NCI-H1105 (cell line): ENCODE measurements at regions not wholly inside any gene's neighbourhood (a gene's known extent, or its start where the extent isn't known, plus 50 kb on each side); places are given as distances from the start of the nearest gene placed in this dataset.
"Not testable (repeated sequence)": the region's sequence is repeated elsewhere in the genome, so short reads cannot be mapped to it uniquely, and the experiment has no call there.

ENCODE experiments used
- DNase-seq: peaks from one replicate; lab custom pipeline; 2025; lab: John Stamatoyannopoulos, UW

- no peak for DNase-seq
These were observed 174.8 kb downstream of the PDGFRA start for GRCh38 chr4:54403700-54404453.

DNA sequence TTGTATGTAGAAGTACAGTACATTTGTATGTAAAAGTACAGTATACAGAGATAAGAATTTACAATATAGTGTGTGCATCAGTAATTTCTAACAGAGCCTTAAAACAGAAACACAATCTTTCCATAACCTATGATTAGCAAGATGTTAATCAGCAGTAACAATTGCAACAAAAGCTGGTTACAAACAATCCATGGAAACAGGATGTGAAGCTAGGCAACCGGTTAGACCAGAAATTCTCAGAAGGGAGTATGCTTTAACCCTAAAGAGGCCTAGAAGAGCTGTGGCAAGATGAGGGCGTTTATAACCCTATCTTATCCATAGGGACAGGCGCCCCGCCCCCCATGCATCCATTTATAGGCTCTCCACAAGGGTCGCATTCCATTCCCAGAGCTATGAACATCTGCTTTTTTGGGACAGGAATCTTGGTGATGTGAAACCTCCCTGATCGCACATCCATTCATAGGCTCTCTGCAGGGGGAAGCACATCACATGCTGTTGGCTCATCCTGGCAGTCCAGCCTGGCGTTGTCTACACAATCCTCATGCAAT is 180.3 kb downstream of the PDGFRA start:
- not testable (repeated sequence) for DNase-seq

DNA sequence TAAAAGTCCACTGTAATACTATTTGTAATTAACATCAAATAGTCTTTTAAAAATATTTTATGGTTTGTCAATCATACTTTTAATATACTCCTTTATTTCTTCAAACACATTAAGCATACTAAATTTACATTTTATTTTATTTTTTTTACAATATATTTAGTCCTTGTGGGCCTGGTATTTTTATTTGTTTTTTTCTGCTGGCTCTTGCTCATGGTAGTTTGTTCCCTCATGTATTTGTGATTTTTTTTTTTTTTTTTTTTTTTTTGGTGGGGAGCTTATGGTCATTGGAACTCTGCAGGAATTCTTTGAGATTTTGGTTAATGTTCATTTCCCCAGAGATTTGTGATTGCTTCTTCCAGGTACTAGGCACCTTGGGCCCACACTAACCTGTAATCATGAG is 185.5 kb downstream of the PDGFRA start:
- DNase-seq = no peak

- DNase-seq = no peak
These were observed 188.4 kb downstream of the PDGFRA start for GRCh38 chr4:54417476-54417875.

DNA sequence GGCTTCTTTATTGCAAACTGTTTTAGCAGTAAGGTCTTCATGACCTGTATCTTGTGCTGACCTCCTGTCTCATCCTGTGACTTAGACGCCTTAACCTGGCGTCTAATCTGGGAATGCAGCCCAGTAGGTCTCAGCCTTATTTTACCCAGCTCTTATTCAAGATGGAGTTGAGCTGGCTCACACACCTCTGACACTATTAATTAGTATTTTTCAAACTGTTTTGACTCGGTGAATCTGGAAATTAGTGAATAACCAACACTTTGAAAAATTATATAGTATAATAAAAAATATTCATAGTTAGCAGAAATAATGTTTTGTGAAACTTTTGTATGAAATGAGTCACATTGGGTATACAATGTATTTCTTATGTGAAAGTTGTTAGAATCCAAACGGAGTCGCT is 189.4 kb downstream of the PDGFRA start:
- no peak for DNase-seq

- no peak for DNase-seq
These were observed 194.0 kb downstream of the PDGFRA start for GRCh38 chr4:54423066-54423465.

- DNase-seq = no peak
These were observed 198.7 kb downstream of the PDGFRA start for GRCh38 chr4:54427826-54428225.

DNA sequence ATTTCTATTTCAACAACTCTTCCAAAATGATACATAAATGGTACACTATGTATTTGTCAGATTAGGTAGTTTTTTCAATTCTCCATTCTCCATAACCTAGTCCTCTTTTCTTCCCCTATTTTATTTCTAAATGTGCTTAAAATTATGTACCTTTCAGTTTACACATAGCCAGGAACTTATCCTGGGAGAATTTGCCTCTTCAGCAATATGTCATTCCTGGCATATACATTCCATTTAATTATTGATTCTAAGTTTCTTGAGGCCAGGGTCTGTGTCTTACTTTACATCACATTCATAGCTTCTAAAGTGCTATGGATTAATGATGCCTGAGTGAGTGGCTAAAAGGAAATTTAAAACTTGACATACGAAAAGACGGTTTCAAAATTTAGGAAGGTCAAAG is 199.8 kb downstream of the PDGFRA start:
- DNase-seq = no peak

- DNase-seq = no peak
These were observed 204.6 kb downstream of the PDGFRA start for GRCh38 chr4:54433686-54434085.

- DNase-seq = no peak
These were observed 210.7 kb downstream of the PDGFRA start for GRCh38 chr4:54439831-54440243.

- peak; percentile 10 for DNase-seq
These were observed 211.5 kb downstream of the PDGFRA start for GRCh38 chr4:54440394-54441136.

- DNase-seq = no peak
These were observed 211.9 kb upstream of the KIT start for GRCh38 chr4:54445866-54446265.

GRCh38 chr4:54446581-54446980 is 211.2 kb upstream of the KIT start:
- no peak for DNase-seq

GRCh38 chr4:54447304-54447703 is 210.5 kb upstream of the KIT start:
- no peak for DNase-seq

DNA sequence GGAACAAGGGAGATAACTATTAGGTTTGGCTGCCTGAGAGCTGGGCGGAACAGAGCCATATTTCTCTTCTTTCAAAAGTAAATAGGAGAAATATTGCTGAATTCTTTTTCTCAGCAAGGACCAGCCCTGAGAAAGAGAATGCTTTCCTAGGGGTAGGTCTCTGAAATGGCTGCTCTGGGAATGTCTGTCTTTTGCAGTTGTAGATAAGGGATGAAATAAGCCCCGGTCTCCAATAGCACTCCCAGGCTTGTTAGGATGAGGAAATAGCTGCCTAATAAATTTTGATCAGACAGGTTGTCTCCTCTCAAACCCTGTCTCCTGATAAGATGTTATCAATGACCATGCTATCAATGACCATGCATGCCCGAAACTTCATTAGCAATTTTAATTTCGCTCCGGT is 207.8 kb upstream of the KIT start:
- DNase-seq = no peak

DNA sequence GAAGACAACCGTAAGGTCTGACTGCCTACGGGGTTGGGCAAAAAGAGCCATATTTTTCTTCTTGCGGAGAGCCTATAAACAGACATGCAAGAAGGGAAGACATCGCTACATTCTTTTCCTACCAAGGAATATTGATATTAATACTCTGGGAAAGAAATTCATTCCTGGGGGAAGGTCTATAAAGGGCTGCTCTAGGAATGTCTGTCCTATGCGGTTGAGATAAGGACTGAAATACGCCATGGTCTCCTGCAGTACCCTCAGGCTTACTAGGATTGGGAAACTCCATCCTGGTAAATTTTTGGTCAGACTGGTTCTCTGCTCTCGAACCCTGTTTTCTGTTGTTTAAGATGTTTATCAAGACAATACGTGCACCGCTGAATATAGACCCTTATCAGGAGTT is 190.8 kb upstream of the KIT start:
- DNase-seq = not testable (repeated sequence)

GRCh38 chr4:54473077-54473545 is 184.6 kb upstream of the KIT start:
- no peak for DNase-seq

GRCh38 chr4:54473798-54474197 is 184.0 kb upstream of the KIT start:
- no peak for DNase-seq

DNA sequence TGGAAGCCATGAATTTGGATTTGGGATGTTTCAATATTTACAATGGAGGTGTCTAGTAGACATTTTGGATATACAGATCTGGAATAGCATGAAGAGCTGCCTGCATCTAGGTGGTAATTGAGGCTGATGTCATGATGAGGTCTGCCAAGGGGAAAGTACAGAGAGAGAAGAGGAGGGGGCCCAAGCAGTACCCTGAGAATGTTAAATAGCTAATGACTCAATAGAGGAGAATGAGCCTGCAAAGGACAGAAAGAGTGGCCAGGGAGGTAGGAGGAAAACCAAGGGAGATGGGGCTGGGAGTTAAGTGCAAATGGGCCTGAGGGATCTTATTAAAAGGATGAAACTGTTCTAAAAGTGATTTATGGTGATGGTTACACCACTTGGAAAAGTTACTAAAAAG is 182.2 kb upstream of the KIT start:
- no peak for DNase-seq

DNA sequence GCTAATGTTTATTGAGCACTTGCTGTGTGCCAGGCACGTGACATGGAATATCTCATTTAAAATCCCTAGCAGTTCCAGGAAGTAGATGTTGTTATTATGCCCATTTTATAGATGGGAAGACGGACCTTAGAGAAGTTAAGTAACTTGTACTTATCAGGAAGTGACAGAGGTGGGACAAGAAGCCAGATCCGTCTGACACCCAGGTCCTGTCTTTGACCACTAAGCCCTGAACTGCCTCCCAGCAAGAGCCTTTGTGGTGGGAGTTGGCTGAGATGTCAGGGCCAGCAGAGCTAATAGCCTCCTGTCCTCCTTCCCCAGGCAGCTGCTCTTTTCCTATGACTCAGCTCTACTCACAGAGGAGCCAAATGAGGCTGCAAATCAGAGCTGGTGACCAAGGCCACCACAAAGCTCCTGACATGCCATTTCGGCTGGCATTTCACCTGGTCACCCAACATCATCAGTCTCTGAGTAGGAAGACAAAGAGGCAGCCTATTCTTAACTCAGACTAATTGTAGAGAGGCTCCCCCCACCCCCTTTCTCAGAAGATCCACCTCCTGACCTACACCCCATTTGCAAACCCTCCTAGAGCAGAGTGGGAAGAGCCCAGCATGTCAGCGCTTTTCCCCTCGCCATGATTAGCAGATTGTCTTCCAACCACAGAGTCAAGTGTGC is 175.1 kb upstream of the KIT start:
- DNase-seq = no peak

DNA sequence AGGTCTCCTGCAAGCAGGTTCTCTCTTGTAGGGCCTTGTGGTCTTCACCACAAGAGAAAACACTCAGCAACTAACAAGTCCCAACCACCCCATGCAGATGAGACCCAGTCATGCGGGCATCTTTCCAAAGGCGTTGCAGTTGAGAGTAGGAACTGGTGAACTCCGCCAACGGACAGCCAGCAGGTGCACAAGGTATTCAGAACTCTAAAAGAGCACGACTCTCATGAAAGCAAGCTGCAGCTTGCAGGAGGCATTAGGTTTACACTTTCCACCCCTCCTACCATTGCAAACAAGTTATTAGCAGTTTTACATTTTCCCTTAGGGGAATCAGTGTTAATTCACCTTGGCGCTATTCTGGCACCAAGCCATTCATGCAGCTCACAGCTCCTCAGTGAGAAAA is 173.4 kb upstream of the KIT start:
- peak; percentile 73 for DNase-seq

DNA sequence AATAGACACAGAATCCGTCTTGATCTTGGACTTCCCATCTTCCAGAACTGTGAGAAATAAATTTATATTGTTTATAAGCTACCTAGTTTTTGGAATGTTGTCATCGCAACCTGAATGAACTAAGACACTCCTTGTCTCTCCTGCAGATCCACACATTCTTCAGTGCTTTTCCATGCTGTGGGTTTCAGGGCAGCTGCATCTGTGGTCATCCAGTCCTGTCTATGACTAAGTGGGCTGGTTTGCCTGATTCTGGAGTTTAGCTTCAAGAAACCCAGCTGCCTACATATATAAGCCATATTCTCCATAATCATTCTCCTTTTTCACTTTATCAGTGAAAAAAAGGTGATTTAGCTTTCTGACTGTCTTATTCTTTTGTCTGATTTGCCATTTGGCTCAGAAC is 170.3 kb upstream of the KIT start:
- no peak for DNase-seq

DNA sequence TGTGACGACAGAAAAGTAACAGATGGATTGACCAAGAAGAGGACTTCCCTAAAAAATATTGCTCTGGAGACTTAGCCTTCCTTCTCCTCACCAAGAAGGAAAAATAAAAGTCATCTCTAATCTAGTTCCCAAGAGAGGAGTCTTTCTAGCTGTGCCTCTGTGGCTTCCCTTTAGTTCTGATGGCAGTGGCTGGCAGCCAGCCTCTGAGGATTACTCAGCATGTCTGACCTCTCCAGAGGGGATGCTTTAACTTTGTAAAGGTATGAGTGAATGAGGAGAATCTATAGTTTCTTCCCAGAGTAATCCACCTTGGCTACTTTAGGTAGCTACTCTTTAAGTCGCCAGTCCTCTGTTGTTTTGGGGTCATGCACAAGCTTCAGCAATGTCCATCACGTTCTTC is 163.9 kb upstream of the KIT start:
- DNase-seq = no peak
